ENCODE measurements at regions not wholly inside any gene's neighbourhood (a gene's known extent, or its start where the extent isn't known, plus 50 kb on each side); places are given as distances from the start of the nearest gene placed in this dataset.

GRCh38 chr13:88937384-88937783, 1266.2 kb downstream of the SLITRK5 start:
- TF ChIP-seq GATA3 (IDR thresholded peaks at IDR 0.05; ENCODE audit: low read depth, low read length) (no peak), GATA2 (IDR thresholded peaks at IDR 0.05; ENCODE audit: low read depth, low read length) (no peak)

All from SH-SY5Y (cell line).